HG03442 (cell line): ENCODE measurements at regions not wholly inside any gene's neighbourhood (a gene's known extent, or its start where the extent isn't known, plus 50 kb on each side); places are given as distances from the start of the nearest gene placed in this dataset.
"Not testable (repeated sequence)": the region's sequence is repeated elsewhere in the genome, so short reads cannot be mapped to it uniquely, and the experiment has no call there.

Experiments used
- ATAC-seq: cut with Tn5 transposase; IDR thresholded peaks from one replicate; pipeline ENCODE4 v1.9.1; 2021; ENCODE audit warnings: mild to moderate bottlenecking, moderate library complexity; ENCODE audit not compliant: unreplicated experiment

- ATAC-seq = no peak
Measured at GRCh38 chr2:222760301-222760897, 88.9 kb downstream of the MOGAT1 start.

GRCh38 chr2:222761888-222762287, 90.4 kb downstream of the MOGAT1 start:
- ATAC-seq = no peak

DNA sequence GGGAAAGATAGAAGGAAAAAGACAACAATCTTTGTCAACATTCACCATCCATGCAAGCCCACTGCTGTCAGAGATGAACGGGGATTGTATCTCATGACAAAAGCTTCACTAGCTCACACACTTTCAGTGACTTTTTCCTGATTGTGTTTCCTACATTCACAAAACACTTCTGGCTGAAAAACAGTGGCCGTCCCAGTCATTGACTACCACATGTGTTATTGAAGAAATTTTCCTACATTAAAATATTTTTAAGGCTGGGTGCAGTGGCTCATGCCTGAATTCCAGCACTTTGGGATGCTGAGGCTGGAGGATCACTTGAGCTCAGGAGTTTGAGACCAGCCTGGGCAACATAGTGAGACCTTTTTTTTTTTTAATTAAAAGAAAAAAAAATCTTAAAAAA, 90.9 kb downstream of the MOGAT1 start:
- ATAC-seq = no peak

DNA sequence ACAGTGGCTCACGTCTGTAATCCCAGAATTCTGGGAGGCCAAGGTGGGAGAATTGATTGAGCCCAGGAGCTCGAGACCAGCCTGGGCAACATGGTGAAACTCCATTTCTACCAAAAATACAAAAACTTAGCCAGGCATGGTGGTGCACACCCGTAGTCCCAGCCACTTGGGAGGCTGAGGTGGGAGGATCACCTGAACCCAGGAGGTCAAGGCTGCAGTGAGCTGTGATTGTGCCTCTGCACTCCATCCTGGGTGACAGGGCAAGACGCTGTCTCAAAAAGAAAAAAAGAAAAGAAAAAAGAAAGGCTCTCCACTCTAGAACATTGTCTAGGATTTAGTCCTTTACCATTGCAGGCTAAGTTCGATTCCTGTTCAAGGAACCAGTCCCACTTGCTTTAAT, 94.4 kb downstream of the MOGAT1 start:
- not testable (repeated sequence) for ATAC-seq

DNA sequence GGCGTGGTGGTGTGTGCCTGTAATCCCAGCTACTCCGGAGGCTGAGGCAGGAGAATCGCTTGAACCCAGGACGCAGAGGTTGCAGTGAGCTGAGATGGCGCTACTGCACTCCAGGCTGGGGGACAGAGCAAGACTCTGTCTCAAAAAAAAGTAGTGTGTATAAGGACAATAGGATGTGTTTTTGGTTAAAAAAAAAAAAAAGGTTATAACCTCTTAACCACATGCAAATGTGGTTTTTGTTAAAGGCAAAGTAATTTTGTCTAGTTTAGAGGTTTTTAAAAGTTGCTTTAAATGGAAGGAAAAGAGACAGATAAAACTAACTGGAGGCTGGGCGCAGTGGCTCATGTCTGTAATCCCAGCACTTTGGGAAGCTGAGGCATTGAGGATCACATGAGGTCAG, 92.8 kb upstream of the ACSL3 start:
- not testable (repeated sequence) for ATAC-seq

GRCh38 chr2:222769446-222769845, 91.4 kb upstream of the ACSL3 start:
- ATAC-seq = no peak

GRCh38 chr2:222769941-222770340, 90.9 kb upstream of the ACSL3 start:
- ATAC-seq = no peak

GRCh38 chr2:222771832-222772231, 89.0 kb upstream of the ACSL3 start:
- ATAC-seq = no peak

GRCh38 chr2:222774941-222775340, 85.9 kb upstream of the ACSL3 start:
- no peak for ATAC-seq

- no peak for ATAC-seq
Measured at GRCh38 chr2:222776792-222777191, 84.0 kb upstream of the ACSL3 start.

- ATAC-seq = no peak
Measured at GRCh38 chr2:222778400-222778799, 82.4 kb upstream of the ACSL3 start.

GRCh38 chr2:222779145-222779832, 81.5 kb upstream of the ACSL3 start:
- no peak for ATAC-seq

GRCh38 chr2:222780051-222780450, 80.8 kb upstream of the ACSL3 start:
- no peak for ATAC-seq

DNA sequence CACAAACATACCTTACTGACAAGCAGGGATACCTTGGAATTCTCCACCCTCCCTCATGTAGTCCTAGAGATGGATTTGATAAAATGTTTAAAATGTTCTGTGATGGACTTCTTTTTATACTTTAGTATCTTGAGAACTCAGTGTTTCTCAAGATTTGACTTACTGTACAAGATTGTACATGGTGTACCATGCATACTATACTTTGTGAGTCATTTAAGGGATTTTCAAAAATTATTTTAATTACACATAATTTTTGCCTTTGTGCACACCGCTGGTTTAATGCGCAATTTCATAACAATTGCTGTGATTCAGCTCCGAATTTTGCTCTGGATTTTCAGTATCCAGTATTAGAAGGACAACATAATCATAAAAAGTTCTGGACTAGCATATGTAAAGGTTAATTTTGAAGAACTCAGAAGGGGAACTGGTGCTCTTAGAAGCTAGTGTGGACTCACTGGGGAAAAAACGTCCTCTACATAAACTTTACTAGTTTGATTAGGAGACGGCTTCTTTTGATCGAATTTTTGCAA, 78.6 kb upstream of the ACSL3 start:
- ATAC-seq = no peak

DNA sequence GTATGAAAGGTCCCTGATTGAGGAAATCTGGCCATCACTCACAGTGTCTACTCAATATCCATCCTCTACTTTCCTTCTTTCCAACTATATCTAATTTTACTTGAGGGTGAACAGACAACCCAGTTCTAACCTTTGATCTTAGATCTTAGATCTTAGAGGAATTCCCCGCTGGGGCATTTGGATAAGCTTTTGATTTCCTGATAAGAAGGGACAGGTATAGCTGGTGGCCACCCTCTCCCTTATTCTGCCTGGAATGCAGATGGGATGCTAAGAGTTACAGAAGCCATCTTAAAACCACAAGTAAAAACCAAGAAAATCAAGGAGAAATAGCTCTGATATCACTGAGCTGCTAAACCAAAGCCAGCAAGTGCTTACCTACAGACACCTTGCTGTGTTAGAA, 77.2 kb upstream of the ACSL3 start:
- ATAC-seq = no peak

DNA sequence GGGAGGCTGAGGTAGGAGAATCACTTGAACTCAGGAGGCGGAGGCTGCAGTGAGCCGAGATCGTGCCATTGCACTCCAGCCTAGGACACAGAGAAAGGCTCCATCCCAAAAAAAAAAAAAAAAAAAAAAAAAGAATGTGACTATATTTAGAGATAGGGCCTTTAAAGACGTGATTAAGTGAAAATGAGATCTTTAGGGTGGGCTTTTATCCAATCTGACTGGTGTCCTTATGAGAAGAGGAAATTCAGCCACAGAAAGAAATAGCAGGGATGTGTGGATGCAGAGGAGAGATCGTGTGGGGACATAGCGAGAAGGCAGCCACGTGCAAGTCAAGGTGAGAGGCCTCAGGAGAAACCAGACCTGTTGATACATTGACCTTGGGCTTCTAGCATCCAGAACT, 69.9 kb upstream of the ACSL3 start:
- no peak for ATAC-seq

DNA sequence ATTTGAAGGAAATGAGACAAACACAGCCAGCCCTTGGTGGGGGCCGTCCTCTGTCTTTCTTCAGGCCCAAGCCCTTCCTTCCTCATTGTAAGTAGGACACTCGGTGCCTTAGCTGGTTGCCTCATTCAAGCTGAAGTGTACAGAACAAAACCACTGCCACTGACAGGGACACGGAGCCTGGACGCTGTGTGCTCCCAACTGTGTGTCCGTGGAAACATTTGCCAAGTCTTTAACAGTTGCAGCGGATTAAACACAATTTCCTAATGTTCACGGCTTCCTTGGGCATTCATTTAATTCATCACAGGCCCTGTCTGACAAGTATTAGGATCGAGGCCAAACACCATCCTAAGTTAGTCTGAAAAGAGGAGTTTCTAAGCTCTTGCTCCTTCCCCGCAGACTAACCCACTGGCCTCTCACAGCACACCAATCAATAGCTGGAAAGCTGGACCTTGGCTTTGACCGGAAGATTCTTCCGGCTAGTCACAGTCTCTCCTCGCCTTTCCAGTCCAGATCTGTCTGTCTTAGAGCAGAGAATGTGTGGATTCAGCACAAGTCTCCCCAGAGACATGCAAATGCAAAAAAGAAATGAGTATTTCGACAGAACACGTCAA, 68.7 kb upstream of the ACSL3 start:
- no peak for ATAC-seq

DNA sequence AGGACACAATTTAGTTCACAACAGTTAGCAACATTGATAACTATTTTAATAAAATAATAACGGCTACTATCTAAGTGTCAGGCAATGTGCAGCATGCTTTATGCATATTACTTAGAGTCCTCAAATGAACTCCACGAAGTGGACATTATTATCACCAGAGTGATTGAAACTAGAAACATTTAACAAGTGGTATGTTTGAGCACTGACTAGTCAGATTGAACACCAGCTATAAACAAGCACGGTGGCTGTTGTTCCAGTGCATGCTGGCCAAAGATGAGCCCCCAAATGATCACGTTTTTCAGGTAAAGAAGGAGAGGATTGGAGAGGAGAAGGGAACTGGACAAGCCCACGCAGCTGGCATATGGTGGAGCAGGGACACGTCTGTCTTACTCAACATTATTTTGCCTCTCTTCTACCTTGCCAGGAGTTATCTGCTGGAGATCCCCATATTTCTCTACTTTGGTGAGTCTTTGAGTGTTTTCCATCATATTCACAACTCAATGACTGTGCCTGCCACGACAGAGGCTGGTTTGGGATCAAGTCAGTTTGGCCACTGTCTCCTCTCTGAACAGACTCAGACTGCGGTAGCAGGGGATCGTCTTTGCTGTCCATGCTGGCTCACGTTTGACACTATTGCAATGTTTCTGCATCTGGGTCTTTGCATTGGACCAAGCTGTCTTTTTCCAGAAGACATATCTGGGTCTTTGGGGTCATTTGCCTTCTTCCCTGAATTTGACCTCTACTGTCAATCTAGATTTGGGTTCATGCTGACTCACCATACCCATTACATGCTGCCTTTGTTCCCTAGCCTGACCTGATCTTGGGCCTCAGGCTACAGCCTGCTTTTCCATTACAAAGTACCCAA, 66.0 kb upstream of the ACSL3 start:
- ATAC-seq = no peak

DNA sequence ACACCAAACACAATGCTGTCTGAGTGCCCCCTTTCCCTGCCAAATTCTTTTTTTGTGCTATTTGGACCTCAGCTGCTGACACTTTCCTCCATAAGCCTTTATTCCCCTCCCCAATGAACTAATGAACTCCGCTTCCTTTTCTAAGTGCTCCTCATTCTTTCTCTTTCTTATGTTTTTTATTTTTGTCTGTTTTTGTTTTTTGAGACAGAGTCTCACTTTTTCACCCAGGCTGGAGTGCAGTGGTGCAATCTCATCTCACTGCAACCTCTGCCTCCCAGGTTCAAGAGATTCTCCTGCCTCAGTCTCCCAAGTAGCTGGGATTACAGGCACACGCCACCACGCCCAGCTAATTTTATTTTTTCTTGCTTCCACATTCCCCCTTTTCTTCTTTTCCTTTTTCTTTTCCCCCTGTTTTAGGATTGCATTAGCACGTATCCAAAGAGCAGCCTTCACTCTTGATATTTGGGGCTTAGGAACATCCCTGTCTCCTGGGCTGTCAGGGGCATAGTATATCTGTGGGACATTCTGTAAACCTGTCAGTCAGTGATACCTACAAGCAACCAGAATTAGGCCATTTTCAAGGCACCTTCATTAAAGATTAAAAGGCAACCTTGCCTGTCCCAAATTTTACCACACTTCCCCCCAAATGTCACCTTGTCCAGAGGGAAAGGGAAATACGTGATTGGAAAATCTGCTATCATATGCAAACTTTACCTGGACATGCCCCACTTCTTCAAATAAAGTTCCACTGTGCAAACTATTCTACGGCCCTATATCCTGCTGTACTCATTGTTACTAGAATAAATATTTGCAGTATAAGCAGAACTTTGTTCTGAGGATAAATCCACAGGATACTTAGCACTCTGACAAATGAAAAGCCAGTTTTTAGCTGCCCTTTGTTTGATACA, 65.1 kb upstream of the ACSL3 start:
- no peak for ATAC-seq

DNA sequence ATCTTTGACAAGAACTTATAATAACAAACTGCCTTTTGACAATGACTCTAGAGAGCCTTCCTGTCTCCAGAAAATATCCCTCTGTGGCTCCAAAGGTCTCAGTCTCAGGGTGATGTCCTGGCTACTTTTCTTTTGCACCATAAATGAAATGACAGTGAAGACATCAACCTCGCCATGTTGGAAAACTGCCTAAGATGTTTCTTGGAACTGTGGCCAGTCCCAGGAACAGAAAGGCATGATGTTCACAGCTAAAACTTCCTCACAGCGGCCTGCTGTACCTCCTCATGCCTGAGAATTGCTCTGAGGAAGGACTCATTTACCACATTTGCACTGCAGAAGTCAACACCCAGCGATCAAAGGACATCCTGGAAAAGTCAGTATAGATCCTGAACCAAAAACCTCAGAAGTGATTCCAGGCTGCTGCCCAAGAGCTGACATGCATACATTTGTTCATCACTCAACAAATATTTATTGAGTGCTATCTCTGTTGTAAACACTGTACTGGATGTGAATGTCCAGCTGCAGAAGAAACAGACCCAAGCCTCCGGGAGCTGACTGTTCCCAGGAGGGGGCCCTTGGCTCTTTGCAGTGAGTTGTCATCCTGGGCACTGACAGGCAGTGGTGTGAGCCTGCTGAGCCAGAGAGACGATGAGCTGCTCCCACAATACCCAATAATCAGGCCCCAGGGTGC, 64.3 kb upstream of the ACSL3 start:
- no peak for ATAC-seq
